Immature natural killer cell (primary cell): ENCODE measurements at regions not wholly inside any gene's neighbourhood (a gene's known extent, or its start where the extent isn't known, plus 50 kb on each side); places are given as distances from the start of the nearest gene placed in this dataset.

Experiments used
- DNase-seq, 3 donors: peaks; one replicate each; pipeline ENCODE4 v3.0.0; 2022; ENCODE audit warnings: mixed read lengths in 1 of 3
- H3K27ac Mint-ChIP-seq, 6 donors: one replicate each; pipeline ENCODE4 v1.8.0; 2020; ENCODE audit warnings: mixed read lengths in 6 of 6, mild to moderate bottlenecking in 5 of 6, inconsistent platforms in 4 of 6, moderate library complexity in 3 of 6
- H3K27me3 Mint-ChIP-seq, 3 donors: one replicate each; pipeline ENCODE4 v1.8.0; 2020 to 2021; ENCODE audit warnings: low read depth in 3 of 3, mild to moderate bottlenecking in 3 of 3, mixed read lengths in 3 of 3, moderate library complexity in 3 of 3, inconsistent platforms in 1 of 3
- H3K36me3 Mint-ChIP-seq, 3 donors: one replicate each; pipeline ENCODE4 v1.8.0; 2020; ENCODE audit warnings: mixed read lengths in 3 of 3, inconsistent platforms in 2 of 3, mild to moderate bottlenecking in 2 of 3
- H3K4me1 Mint-ChIP-seq, 2 donors: one replicate each; pipeline ENCODE4 v1.8.0; 2020; ENCODE audit warnings: inconsistent platforms in 2 of 2, mild to moderate bottlenecking in 2 of 2, mixed read lengths in 2 of 2, moderate library complexity in 1 of 2
- H3K4me3 Mint-ChIP-seq, 5 donors: one replicate each; pipeline ENCODE4 v1.8.0; 2020; ENCODE audit warnings: mild to moderate bottlenecking in 5 of 5, mixed read lengths in 5 of 5, inconsistent platforms in 3 of 5, moderate library complexity in 3 of 5
- H3K9me3 Mint-ChIP-seq, 6 donors: one replicate each; pipeline ENCODE4 v1.8.0; 2020; ENCODE audit warnings: mild to moderate bottlenecking in 6 of 6, mixed read lengths in 6 of 6, inconsistent platforms in 4 of 6, moderate library complexity in 3 of 6

DNA sequence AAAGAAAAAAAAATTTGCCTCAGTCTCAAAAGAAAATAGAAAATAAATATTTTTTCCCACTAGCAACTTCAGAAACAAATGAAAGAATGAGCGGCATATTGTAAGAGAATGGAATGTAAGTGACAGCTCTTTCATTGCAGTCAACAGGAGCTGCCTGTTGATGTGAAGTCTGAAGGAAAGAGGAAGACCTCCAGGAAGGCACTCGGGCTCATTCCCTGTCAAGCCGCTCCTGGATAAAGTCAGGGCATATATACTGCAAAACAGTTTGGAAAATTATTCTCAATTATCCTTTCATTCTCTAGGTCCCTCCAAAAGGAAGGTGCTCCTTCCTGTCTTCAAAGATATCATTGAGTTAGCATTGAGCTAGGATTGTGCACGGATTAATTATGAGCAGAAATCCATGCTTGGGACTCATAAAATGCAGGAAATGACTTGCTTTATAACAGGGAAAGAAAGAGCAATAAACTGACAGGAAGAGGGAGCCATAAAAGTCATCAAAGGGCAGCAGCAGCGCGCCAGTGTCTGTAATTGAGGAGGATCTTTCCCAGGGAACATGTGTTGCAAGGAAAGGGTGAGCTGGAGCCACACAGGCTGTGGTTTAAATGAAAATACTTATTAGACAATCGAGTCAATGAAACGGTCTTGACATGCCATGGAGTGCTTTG lies 218.2 kb downstream of the C6orf118 start:
- no peaks in the 10 kb centered on the region for H3K4me1 Mint-ChIP-seq
- no peak overlapping the region for H3K27ac Mint-ChIP-seq
- H3K36me3 Mint-ChIP-seq = no peaks in the 10 kb centered on the region
- peaks cover 4 to 46% (median 22%) of the 10 kb centered on the region in 6 donors for H3K9me3 Mint-ChIP-seq
- peaks cover 0 to 2% (median 1%) of the 10 kb centered on the region in 3 donors for H3K27me3 Mint-ChIP-seq
- DNase-seq = no peak
- H3K4me3 Mint-ChIP-seq = no peak overlapping the region

DNA sequence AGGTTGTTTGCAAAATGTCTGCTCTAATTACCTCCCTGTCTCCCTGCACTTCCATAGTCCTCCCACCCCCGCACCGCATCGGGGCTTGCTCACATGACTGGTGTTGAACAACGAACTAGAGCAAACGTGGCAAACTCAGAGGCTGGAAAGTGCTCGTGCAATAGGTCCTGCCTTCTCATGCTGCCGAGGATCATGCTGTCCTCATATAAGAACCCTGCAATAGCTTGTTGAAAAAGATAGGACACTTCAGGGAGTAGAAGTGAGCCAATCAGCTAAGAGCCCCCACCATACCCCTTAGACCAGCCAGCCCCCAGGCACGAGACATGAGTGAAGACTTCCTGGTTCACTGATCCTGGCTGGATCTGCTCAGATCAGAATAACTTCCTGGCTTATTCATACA lies 219.2 kb downstream of the C6orf118 start:
- Mint-ChIP-seq H3K4me3 (no peak overlapping the region), H3K27ac (no peak overlapping the region), H3K27me3 (peaks cover 0 to 2% (median 1%) of the 10 kb centered on the region in 3 donors), H3K36me3 (no peaks in the 10 kb centered on the region), H3K4me1 (no peaks in the 10 kb centered on the region), H3K9me3 (peaks cover 3 to 49% (median 23%) of the 10 kb centered on the region in 6 donors)
- no peak for DNase-seq

DNA sequence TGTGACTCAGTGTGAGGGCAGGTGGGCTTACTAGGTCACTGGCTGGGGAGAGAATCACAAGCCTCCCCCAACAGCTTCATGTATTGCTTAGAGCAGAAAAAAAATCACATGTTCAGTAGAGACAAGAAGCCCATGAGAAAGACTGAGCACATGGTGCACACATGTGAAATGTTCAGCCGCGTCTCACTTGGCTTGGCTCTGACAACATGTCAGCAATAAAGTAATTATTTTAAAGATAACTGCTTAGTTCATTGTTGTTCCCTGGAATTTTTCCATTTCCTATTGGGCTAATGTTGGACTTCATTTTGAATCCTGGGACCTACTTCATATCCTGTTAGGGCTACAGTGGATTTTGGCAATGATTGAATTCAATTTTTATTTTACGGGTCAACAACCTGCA lies 222.6 kb downstream of the C6orf118 start:
- no peaks in the 10 kb centered on the region for H3K4me1 Mint-ChIP-seq
- H3K27ac Mint-ChIP-seq = no peak overlapping the region
- H3K4me3 Mint-ChIP-seq = no peak overlapping the region
- H3K9me3 Mint-ChIP-seq = peaks cover 2 to 29% (median 16%) of the 10 kb centered on the region in 6 donors
- no peak for DNase-seq
- peaks cover 0 to 5% (median 2%) of the 10 kb centered on the region in 3 donors for H3K27me3 Mint-ChIP-seq
- H3K36me3 Mint-ChIP-seq = no peaks in the 10 kb centered on the region

DNA sequence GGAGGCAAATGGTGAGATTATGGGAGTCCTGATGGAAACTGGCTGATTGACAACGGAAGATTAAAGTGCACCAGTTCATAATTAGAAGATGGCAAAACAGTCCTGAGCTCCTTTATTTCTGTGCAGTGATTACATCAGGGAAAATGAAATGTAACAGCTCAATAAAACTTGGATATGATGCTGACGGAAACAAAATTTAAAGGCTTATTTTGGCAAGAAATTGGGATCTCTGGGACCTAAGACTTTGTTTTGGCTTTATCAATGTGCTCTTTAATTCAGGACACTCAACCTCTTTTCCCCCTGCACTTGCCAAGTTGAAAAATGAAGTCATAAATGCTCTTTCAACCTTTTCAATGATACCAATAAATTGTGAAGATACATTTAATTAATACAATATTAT lies 226.8 kb downstream of the C6orf118 start:
- no peak overlapping the region for H3K4me3 Mint-ChIP-seq
- H3K36me3 Mint-ChIP-seq = no peaks in the 10 kb centered on the region
- H3K27ac Mint-ChIP-seq = no peak overlapping the region
- no peaks in the 10 kb centered on the region for H3K4me1 Mint-ChIP-seq
- peaks cover 0 to 3% (median 0%) of the 10 kb centered on the region in 3 donors for H3K27me3 Mint-ChIP-seq
- peaks cover 4 to 17% (median 7%) of the 10 kb centered on the region in 6 donors for H3K9me3 Mint-ChIP-seq
- no peak for DNase-seq

DNA sequence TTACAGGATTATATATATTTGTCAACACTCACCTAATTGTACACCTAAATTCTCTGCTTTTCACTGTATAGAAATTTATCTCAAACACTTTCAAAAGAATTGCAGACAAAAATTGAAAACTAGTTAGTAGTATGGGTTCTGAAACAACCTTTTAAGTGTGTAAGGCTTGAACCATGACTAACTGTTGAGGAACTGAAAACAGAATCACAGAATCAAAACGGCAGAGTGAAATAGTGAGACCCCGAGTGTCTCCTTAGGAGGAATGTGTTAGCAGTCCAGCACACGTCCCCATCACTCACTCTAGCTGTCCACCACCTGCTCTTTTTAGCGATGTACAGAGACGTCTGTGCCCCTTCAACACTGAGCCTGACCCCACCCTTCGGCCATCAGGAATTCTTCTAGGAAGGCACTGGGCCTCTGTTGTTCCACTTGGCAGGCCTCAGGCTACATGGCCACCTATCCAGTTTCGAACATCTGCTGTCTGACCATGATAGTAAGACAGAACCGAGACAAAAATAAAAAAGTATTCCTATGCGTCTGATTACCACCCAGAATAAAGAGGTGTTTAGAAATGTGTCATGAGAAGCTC lies 227.4 kb downstream of the C6orf118 start:
- Mint-ChIP-seq H3K27me3 (peaks cover 0 to 3% (median 0%) of the 10 kb centered on the region in 3 donors), H3K36me3 (no peaks in the 10 kb centered on the region), H3K27ac (no peak overlapping the region), H3K4me3 (no peak overlapping the region), H3K9me3 (peaks cover 4 to 20% (median 6%) of the 10 kb centered on the region in 6 donors), H3K4me1 (no peaks in the 10 kb centered on the region)
- DNase-seq = no peak

DNA sequence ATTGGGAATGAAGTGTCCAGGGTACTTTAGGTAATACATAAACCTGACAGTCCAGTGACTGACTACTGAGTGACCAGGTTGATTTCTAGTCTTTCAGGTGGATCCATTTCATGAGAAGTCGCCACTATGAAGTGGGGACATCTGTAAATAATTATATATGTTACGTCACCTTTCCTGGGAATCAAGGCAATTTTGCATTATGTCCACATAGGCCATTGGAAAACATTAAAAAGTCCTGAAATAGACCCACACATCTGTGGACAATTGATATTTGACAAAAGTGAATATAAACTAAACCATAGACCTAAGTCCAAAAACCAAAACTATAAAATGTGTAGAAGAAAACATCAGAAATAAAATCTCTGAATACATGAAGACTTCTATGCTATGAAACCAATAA lies 231.5 kb downstream of the C6orf118 start:
- Mint-ChIP-seq H3K4me3 (no peak overlapping the region), H3K9me3 (peaks cover 0 to 14% (median 6%) of the 10 kb centered on the region in 6 donors), H3K36me3 (no peaks in the 10 kb centered on the region), H3K27me3 (peaks cover 0 to 3% (median 0%) of the 10 kb centered on the region in 3 donors), H3K27ac (no peak overlapping the region), H3K4me1 (no peaks in the 10 kb centered on the region)
- DNase-seq = no peak

DNA sequence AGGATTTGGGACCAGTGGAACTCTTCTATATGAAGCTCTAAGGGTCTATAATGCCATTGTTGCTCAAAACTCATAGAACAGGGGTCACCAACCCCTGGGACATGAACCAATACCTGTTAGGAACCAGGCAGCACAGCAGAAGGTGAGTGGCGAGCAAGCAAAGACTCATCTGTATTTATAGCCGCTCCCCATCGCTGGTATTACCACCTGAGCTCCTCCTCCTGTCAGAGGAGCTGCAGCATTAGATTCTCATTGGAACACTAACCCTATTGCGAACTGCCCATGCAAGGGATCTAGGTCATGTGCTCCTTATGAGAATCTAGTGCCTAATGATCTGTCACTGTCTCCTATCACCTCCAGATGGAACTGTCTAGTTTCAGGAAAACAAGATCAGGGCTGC lies 237.5 kb downstream of the C6orf118 start:
- no peaks in the 10 kb centered on the region for H3K27me3 Mint-ChIP-seq
- H3K9me3 Mint-ChIP-seq = peaks cover 0 to 11% (median 8%) of the 10 kb centered on the region in 6 donors
- H3K36me3 Mint-ChIP-seq = no peaks in the 10 kb centered on the region
- no peak overlapping the region for H3K27ac Mint-ChIP-seq
- no peaks in the 10 kb centered on the region for H3K4me1 Mint-ChIP-seq
- DNase-seq = no peak
- H3K4me3 Mint-ChIP-seq = no peak overlapping the region

DNA sequence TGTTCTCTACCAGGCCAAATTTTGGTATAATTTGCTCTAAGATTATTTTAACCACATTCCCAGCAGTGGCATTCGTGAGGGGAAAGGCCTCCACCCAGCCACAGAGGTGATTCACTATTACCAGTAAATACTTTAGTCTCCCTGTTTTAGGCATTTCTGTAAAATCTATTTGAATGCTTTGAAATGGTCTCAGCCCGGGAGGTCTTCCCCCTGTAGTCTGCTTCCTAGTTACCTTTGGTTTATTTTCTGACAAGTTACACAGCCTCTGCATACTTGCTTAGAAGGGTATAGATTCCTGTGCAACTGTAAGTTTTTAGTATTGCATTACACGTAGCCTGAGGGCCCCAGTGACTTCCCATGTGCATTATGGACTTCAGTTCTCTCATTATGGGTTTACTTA lies 248.7 kb downstream of the C6orf118 start:
- peaks cover 5 to 65% (median 23%) of the 10 kb centered on the region in 6 donors for H3K9me3 Mint-ChIP-seq
- no peaks in the 10 kb centered on the region for H3K4me1 Mint-ChIP-seq
- H3K36me3 Mint-ChIP-seq = peaks cover 0 to 4% (median 0%) of the 10 kb centered on the region in 3 donors
- no peak overlapping the region for H3K4me3 Mint-ChIP-seq
- peaks cover 0 to 2% (median 0%) of the 10 kb centered on the region in 3 donors for H3K27me3 Mint-ChIP-seq
- no peak for DNase-seq
- H3K27ac Mint-ChIP-seq = no peak overlapping the region

DNA sequence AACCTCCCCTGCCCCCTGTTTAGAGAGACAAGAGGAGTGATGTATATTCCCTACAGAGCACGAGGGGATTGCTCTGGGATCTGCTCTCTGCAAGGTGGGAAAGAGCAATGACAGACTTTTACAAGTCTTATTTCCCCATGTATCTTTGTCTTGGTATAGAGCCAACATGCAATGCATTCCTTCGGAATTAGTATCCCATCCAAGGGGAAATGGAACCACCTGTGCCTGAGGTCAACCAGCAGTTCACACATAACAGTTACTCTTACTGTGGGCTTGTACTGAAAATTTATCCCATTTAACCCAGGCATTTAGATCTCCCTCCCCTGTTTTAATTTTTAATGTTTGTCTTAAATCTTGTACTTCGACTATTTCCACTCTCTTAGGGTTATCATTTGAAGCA lies 250.4 kb downstream of the C6orf118 start:
- H3K27me3 Mint-ChIP-seq = peaks cover 0 to 4% (median 0%) of the 10 kb centered on the region in 3 donors
- no peak overlapping the region for H3K4me3 Mint-ChIP-seq
- no peaks in the 10 kb centered on the region for H3K4me1 Mint-ChIP-seq
- H3K27ac Mint-ChIP-seq = no peak overlapping the region
- DNase-seq = no peak
- no peaks in the 10 kb centered on the region for H3K36me3 Mint-ChIP-seq
- H3K9me3 Mint-ChIP-seq = peaks cover 4 to 53% (median 17%) of the 10 kb centered on the region in 6 donors

DNA sequence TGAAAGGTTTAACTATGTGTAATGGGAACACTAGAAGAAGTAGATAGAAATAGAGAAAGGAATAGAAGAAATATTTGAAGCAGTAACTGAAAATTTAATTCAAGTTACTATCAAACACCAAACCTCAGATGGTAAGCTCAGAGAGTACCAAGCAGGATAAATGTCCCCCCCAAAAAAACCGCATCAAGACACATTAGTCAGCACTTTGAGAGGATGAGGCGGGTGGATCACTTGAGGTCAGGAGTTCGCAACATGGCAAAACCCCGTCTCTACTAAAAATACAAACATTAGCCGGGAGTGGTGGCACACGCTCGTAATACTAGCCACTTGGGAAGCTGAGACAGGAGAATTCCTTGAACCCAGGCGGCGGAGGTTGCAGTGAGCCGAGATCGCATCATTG lies 253.1 kb downstream of the C6orf118 start:
- Mint-ChIP-seq H3K9me3 (peaks cover 2 to 40% (median 15%) of the 10 kb centered on the region in 6 donors), H3K27ac (no peak overlapping the region), H3K36me3 (no peaks in the 10 kb centered on the region), H3K4me3 (no peak overlapping the region), H3K4me1 (no peaks in the 10 kb centered on the region), H3K27me3 (peaks cover 0 to 2% (median 0%) of the 10 kb centered on the region in 3 donors)
- DNase-seq = no peak

DNA sequence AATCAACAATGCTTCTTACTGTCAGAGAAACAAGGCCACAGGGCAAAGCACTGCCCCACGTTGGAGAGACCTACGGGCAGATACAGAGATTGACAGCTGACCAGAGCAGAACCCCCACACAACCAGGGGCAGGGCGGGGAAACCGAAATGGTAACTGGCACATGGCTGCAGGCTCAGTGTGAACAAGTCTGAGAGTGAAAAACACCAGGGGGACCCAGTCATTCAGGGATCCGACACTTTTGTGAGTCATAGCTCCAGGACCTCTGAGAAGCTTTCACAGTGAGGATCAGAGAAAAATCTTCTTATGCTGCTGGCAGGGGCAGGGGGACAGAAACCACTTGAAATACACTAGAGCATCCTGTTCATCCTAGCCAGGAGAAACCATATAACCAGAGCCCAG lies 254.2 kb downstream of the C6orf118 start:
- Mint-ChIP-seq H3K27ac (no peak overlapping the region), H3K9me3 (peaks cover 2 to 34% (median 13%) of the 10 kb centered on the region in 6 donors), H3K4me3 (no peak overlapping the region), H3K4me1 (no peaks in the 10 kb centered on the region), H3K36me3 (no peaks in the 10 kb centered on the region), H3K27me3 (peaks cover 0 to 2% (median 0%) of the 10 kb centered on the region in 3 donors)
- DNase-seq = no peak

DNA sequence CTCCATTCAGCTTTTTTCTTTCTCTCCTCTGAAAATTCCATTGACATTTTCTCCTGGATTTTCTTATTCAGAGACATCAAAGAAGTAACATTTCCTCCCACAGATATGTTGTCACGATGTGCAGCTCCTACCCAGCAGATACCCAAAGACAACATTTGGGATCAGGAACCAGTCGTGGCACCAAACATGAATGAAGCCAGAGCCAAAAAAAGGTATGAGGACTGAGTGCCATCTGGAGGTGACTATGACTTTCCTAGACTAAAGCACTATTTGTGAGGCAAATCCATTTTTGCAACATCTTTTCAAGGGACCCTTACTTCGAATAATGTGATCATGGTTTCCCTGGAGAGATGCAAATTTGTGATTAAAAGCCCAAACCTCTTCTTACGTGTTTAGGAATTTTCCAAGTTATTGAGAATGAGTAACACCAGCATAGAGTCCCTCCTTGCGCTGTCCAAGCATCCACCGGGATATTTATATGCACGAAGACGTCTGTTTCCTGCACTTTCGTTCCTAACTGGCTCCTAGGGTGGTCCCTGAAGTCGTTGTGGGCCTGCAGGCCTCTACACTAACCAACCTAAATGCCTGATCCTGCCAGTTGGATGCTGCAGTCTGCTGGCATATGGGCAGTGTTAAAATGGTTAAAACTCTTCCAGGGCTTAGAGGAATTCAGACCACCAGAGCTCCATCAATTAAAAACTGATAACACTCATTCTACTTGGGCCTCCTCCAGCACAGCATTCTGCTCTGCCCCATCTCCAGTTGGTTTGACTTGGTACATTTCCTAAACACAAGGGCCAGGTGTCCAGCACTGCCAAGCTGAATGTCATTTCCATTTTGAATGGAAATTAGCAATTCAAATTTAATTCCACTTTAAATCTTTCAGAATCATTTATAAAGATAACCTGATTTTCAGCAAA lies 256.6 kb downstream of the C6orf118 start:
- peaks cover 4 to 32% (median 15%) of the 10 kb centered on the region in 6 donors for H3K9me3 Mint-ChIP-seq
- no peaks in the 10 kb centered on the region for H3K36me3 Mint-ChIP-seq

DNA sequence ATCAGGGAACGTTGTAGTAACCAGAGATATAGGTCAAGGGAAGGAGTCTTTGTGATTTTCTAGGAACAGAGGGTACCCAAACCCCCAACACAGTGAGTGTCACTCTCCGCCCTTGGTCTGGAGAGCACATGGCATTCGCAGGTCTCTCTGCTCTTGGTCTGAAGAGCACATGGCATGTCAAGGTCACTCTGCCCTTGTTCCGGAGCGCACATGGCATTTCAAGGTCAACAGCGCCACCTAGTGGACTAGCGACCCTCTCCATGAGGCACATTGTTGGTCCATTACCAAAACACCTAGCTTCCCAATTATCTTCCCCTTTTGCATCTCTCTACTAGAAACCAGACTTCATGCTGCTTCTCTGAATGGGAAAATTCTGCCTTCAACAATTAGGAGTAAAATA lies 260.0 kb downstream of the C6orf118 start:
- H3K9me3 Mint-ChIP-seq = peaks cover 2 to 34% (median 19%) of the 10 kb centered on the region in 6 donors
- no peaks in the 10 kb centered on the region for H3K27me3 Mint-ChIP-seq
- no peaks in the 10 kb centered on the region for H3K36me3 Mint-ChIP-seq
- H3K4me1 Mint-ChIP-seq = no peaks in the 10 kb centered on the region
- DNase-seq = no peak
- H3K27ac Mint-ChIP-seq = no peak overlapping the region
- no peak overlapping the region for H3K4me3 Mint-ChIP-seq

More for the DNA sequence above, 256.6 kb downstream of the C6orf118 start:
- H3K27ac Mint-ChIP-seq = no peak overlapping the region
- no peak for DNase-seq
- H3K27me3 Mint-ChIP-seq = peaks cover 0 to 2% (median 0%) of the 10 kb centered on the region in 3 donors
- H3K4me3 Mint-ChIP-seq = no peak overlapping the region
- no peaks in the 10 kb centered on the region for H3K4me1 Mint-ChIP-seq

DNA sequence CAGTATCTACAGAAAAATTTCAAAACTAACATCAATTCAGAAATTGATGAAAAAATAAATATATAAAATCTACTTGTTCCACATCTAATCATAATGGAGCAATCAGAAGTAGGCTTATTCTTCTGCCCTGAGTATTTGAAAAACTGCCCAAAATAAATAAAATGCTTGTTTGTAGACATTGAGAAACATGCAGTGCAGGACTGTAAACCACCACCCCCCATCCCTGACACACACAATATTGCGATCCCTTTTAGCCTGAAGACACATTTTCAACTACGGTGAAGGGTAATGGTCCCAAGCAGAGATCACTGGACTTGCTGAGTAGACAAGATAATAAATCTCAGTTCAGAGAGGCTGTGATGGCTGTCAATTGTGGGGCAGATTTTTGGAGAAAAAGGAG lies 261.5 kb downstream of the C6orf118 start:
- DNase-seq = no peak
- Mint-ChIP-seq H3K4me3 (no peak overlapping the region), H3K27ac (no peak overlapping the region), H3K9me3 (peaks cover 2 to 43% (median 22%) of the 10 kb centered on the region in 6 donors), H3K36me3 (no peaks in the 10 kb centered on the region), H3K27me3 (no peaks in the 10 kb centered on the region), H3K4me1 (no peaks in the 10 kb centered on the region)
